Chondrocyte (in vitro differentiated cells): ENCODE measurements at regions not wholly inside any gene's neighbourhood (a gene's known extent, or its start where the extent isn't known, plus 50 kb on each side); places are given as distances from the start of the nearest gene placed in this dataset.

Source experiments
- DNase-seq: peaks from one replicate; pipeline ENCODE4 v3.0.0; 2021; ENCODE audit warnings: mixed read lengths, low spot score
- H3K27ac Mint-ChIP-seq: one replicate; pipeline ENCODE4 v1.8.0; 2021; ENCODE audit warnings: mild to moderate bottlenecking, moderate library complexity, mixed read lengths; ENCODE audit not compliant: unreplicated experiment
- H3K27me3 Mint-ChIP-seq: 2 replicates; pipeline ENCODE4 v1.8.0; 2021; ENCODE audit warnings: low read depth, mixed read lengths
- H3K36me3 Mint-ChIP-seq: 2 replicates; pipeline ENCODE4 v1.8.0; 2021; ENCODE audit warnings: low read depth, mixed read lengths
- H3K4me1 Mint-ChIP-seq: 2 replicates; pipeline ENCODE4 v1.8.0; 2021; ENCODE audit warnings: low read depth, mild to moderate bottlenecking, mixed read lengths
- H3K4me3 Mint-ChIP-seq: one replicate; pipeline ENCODE4 v1.8.0; 2021; ENCODE audit warnings: mild to moderate bottlenecking, moderate library complexity, mixed read lengths; ENCODE audit not compliant: unreplicated experiment
- H3K9me3 Mint-ChIP-seq: 2 replicates; pipeline ENCODE4 v1.8.0; 2021; ENCODE audit warnings: low read depth, mixed read lengths
- CTCF ChIP-seq: fragments of 200-600 bp; sonication (generic); IDR thresholded peaks from 2 replicates; pipeline ENCODE4 v1.5.0; 2021; ENCODE audit warnings: antibody characterized with exemption, mild to moderate bottlenecking, moderate library complexity

DNA sequence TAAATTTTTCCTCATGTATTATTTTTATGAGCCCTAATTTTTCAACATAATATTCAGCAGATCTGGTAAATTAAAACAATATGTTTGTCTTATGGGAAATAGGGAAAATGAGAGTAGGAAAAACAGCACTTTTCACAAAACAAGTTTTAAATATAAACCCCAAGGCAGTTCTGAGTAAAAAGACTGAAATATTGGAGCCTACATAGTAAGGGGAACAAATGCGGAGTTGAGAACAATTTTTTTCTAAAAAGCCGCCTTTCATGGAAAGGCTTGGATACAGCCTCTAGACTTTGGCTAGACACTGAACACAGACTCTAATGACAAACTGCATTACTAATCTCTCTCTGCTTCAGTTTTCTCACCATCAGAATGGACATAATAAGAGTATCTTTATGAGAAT is 174.1 kb downstream of the NOL4 start:
- H3K27ac Mint-ChIP-seq, result no peak overlapping the region
- no peak for DNase-seq
- H3K36me3 Mint-ChIP-seq, result peaks cover 4% of the 10 kb centered on the region
- TF ChIP-seq CTCF, result no peak
- H3K4me1 Mint-ChIP-seq, result no peaks in the 10 kb centered on the region
- no peak overlapping the region for H3K4me3 Mint-ChIP-seq
- peaks cover 4% of the 10 kb centered on the region for H3K27me3 Mint-ChIP-seq
- H3K9me3 Mint-ChIP-seq, result peaks cover 10% of the 10 kb centered on the region

- no peak overlapping the region for H3K27ac Mint-ChIP-seq
- no peaks in the 10 kb centered on the region for H3K4me1 Mint-ChIP-seq
- H3K36me3 Mint-ChIP-seq, result no peaks in the 10 kb centered on the region
- H3K9me3 Mint-ChIP-seq, result peaks cover 2% of the 10 kb centered on the region
- TF ChIP-seq CTCF, result no peak
- no peak overlapping the region for H3K4me3 Mint-ChIP-seq
- DNase-seq, result no peak
- peaks cover 6% of the 10 kb centered on the region for H3K27me3 Mint-ChIP-seq
Measured at GRCh38 chr18:34049511-34049910, 175.2 kb downstream of the NOL4 start.

DNA sequence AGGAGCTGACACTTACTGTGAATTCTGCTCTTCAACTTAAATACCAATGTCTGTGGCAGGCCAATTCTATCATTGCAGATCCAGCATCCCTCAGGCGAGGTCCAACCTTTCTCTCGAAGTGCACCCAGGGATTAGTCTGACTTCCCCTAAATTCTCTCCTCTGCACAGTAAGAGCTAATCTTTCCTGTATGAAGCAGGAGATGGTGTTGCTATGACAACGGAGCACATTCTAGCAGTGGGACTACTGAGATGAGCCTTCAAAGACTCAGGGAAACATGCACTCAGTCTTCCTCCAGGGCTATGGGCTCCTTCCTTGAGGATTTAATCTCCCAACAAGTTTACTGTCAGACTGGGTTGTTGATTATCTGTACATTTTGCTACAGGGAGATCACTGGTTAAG is 176.3 kb downstream of the NOL4 start:
- Mint-ChIP-seq H3K36me3 (no peaks in the 10 kb centered on the region), H3K4me1 (no peaks in the 10 kb centered on the region), H3K27ac (no peak overlapping the region), H3K9me3 (no peaks in the 10 kb centered on the region), H3K27me3 (peaks cover 6% of the 10 kb centered on the region), H3K4me3 (no peak overlapping the region)
- no peak for TF ChIP-seq CTCF
- DNase-seq, result no peak

GRCh38 chr18:34042423-34043146 is 182.1 kb downstream of the NOL4 start:
- TF ChIP-seq CTCF, result no peak

GRCh38 chr18:34039611-34040010 is 185.1 kb downstream of the NOL4 start:
- no peak for DNase-seq
- H3K9me3 Mint-ChIP-seq, result no peaks in the 10 kb centered on the region
- no peak overlapping the region for H3K27ac Mint-ChIP-seq
- no peaks in the 10 kb centered on the region for H3K36me3 Mint-ChIP-seq
- H3K4me1 Mint-ChIP-seq, result no peaks in the 10 kb centered on the region
- TF ChIP-seq CTCF, result no peak
- no peaks in the 10 kb centered on the region for H3K27me3 Mint-ChIP-seq
- H3K4me3 Mint-ChIP-seq, result no peak overlapping the region

More at GRCh38 chr18:34042423-34043146, 182.1 kb downstream of the NOL4 start:
- no peaks in the 10 kb centered on the region for H3K9me3 Mint-ChIP-seq
- no peak overlapping the region for H3K27ac Mint-ChIP-seq
- DNase-seq, result no peak
- no peaks in the 10 kb centered on the region for H3K4me1 Mint-ChIP-seq
- no peak overlapping the region for H3K4me3 Mint-ChIP-seq
- no peaks in the 10 kb centered on the region for H3K36me3 Mint-ChIP-seq
- H3K27me3 Mint-ChIP-seq, result peaks cover 4% of the 10 kb centered on the region
